Colonic mucosa (tissue), 4 donors: ENCODE measurements at regions not wholly inside any gene's neighbourhood (a gene's known extent, or its start where the extent isn't known, plus 50 kb on each side); places are given as distances from the start of the nearest gene placed in this dataset.

Experiments used
- DNase-seq: peaks from one replicate; pipeline ENCODE4 v3.0.0-alpha.2; 2020
- H3K27ac ChIP-seq: fragments of 200-600 bp; one replicate; pipeline ENCODE4 v1.8.0; 2021
- H3K27me3 ChIP-seq: fragments of 200-600 bp; one replicate; pipeline ENCODE4 v1.8.0; 2021
- H3K36me3 ChIP-seq: fragments of 200-600 bp; one replicate; pipeline ENCODE4 v1.8.0; 2021
- H3K4me1 ChIP-seq: fragments of 200-600 bp; one replicate; pipeline ENCODE4 v1.8.0; 2021; ENCODE audit warnings: mild to moderate bottlenecking
- H3K4me3 ChIP-seq: fragments of 200-600 bp; one replicate; pipeline ENCODE4 v1.8.0; 2021
- H3K9ac ChIP-seq, 2 donors: one replicate each; pipeline ENCODE4 v1.7.0; 2013; ENCODE audit warnings: control low read depth in 2 of 2, low read depth in 2 of 2, low read length in 2 of 2
- H3K9me3 ChIP-seq: fragments of 200-600 bp; one replicate; pipeline ENCODE4 v1.8.0; 2021
- intact Hi-C: fragments of 100-400 bp; cut with DNase I; formaldehyde crosslinking; loops from one replicate; pipeline ENCODE4 v1.14.1; 2022
- TF ChIP-seq, protein P1 (sequence below): fragments of 200-600 bp; IDR thresholded peaks from one replicate; pipeline ENCODE4 v1.8.0; 2022; ENCODE audit warnings: antibody characterized with exemption, mild to moderate bottlenecking
- donor health status: healthy.
- donor health status: DM: no; HTN: no; CAD: no.
- donor health status: DM: no; HTN: no; CAD: no.

DNA sequence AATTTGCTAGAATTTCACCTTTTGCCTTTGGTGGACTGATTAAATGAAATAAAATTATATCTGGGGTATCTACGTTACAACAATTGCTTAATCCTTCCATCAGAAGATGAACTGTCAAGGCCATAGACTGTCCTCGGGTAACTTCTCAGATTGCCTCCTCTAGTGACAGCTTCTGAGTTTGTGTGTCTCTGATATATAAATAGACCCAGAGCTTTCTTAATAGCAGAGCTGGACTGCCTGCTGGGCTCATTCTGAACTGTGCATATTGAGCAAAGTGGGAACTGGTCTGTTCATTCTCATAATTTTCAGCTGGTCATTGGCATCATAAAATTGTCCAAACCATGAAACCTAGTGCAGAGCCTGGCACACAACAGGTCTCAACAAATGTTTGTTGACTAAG is 99.1 kb upstream of the GRAMD1B start:
- Histone ChIP-seq H3K27ac (no peak overlapping the region), H3K9me3 (no peaks in the 10 kb centered on the region), H3K9ac (no peak overlapping the region), H3K4me3 (no peak overlapping the region), H3K36me3 (no peaks in the 10 kb centered on the region), H3K27me3 (no peaks in the 10 kb centered on the region), H3K4me1 (no peaks in the 10 kb centered on the region)
- intact Hi-C loops: no loop called here
- TF ChIP-seq, protein P1, sequence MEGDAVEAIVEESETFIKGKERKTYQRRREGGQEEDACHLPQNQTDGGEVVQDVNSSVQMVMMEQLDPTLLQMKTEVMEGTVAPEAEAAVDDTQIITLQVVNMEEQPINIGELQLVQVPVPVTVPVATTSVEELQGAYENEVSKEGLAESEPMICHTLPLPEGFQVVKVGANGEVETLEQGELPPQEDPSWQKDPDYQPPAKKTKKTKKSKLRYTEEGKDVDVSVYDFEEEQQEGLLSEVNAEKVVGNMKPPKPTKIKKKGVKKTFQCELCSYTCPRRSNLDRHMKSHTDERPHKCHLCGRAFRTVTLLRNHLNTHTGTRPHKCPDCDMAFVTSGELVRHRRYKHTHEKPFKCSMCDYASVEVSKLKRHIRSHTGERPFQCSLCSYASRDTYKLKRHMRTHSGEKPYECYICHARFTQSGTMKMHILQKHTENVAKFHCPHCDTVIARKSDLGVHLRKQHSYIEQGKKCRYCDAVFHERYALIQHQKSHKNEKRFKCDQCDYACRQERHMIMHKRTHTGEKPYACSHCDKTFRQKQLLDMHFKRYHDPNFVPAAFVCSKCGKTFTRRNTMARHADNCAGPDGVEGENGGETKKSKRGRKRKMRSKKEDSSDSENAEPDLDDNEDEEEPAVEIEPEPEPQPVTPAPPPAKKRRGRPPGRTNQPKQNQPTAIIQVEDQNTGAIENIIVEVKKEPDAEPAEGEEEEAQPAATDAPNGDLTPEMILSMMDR: no peak
- DNase-seq: no peak

DNA sequence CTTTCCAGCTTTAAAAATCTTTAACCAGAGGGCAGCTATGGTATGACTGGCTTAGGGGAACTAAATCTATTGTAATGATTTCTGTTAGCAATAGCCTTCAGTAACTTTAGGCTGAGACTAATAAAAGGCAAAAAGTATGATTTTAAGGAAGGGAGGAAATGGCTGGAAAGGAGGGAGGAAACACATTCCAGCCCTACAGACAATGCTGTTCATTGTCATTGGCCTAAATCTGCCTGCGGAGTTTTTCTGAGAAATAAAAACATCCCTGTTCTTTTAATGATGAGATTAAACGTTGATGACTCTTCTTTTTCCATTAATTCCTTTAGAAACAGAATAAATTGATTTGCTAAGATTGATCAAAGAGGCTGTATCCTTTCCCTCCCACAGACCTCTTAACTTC is 99.6 kb upstream of the GRAMD1B start:
- TF ChIP-seq, protein P1: no peak
- H3K4me1 ChIP-seq: no peaks in the 10 kb centered on the region
- DNase-seq: no peak
- intact Hi-C loops: no loop called here
- no peaks in the 10 kb centered on the region for H3K36me3 ChIP-seq
- H3K9me3 ChIP-seq: no peaks in the 10 kb centered on the region
- H3K4me3 ChIP-seq: no peak overlapping the region
- H3K27me3 ChIP-seq: no peaks in the 10 kb centered on the region
- H3K27ac ChIP-seq: no peak overlapping the region
- H3K9ac ChIP-seq: no peak overlapping the region

DNA sequence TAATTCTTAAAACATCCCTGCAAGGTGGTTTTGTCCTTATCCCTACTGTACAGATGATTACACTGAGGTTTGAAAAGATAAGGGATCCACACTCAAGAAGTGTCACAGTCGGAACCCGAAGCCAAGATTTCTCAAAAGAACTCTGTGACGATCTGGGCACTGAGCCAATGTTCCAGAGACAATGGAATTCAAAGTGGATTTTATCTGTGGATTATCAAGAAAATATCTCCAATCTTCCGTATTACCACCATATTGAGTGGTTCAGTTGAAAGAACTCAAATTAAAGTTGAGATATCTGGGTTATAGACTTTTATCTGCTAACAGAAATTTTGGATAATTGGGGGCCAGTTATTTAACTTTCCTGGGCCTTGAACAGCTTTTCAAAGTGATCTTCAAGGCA is 100.0 kb upstream of the GRAMD1B start:
- Histone ChIP-seq H3K9me3 (no peaks in the 10 kb centered on the region), H3K9ac (no peak overlapping the region), H3K36me3 (no peaks in the 10 kb centered on the region), H3K4me3 (no peak overlapping the region), H3K27ac (no peak overlapping the region), H3K4me1 (no peaks in the 10 kb centered on the region), H3K27me3 (no peaks in the 10 kb centered on the region)
- TF ChIP-seq, protein P1: no peak
- no peak for DNase-seq
- intact Hi-C loops: no loop called here

- Histone ChIP-seq H3K4me1 (no peaks in the 10 kb centered on the region), H3K27ac (no peak overlapping the region), H3K27me3 (no peaks in the 10 kb centered on the region), H3K4me3 (no peak overlapping the region), H3K9me3 (no peaks in the 10 kb centered on the region), H3K9ac (no peak overlapping the region), H3K36me3 (no peaks in the 10 kb centered on the region)
- intact Hi-C loops: no loop called here
- TF ChIP-seq, protein P1: no peak
- DNase-seq: no peak
These were observed 101.7 kb upstream of the GRAMD1B start for GRCh38 chr11:123328281-123328867.

GRCh38 chr11:123325533-123325932 is 104.5 kb upstream of the GRAMD1B start:
- intact Hi-C loops: no loop called here
- Histone ChIP-seq H3K36me3 (no peaks in the 10 kb centered on the region), H3K27me3 (no peaks in the 10 kb centered on the region), H3K9ac (no peak overlapping the region), H3K4me1 (no peaks in the 10 kb centered on the region), H3K9me3 (no peaks in the 10 kb centered on the region), H3K27ac (no peak overlapping the region), H3K4me3 (no peak overlapping the region)
- TF ChIP-seq, protein P1: no peak
- DNase-seq: no peak
